ENCODE measurements at regions not wholly inside any gene's neighbourhood (a gene's known extent, or its start where the extent isn't known, plus 50 kb on each side); places are given as distances from the start of the nearest gene placed in this dataset.

GRCh38 chr7:13540429-13540828, 449.0 kb downstream of the ETV1 start:
- H3K4me1 ChIP-seq (ENCODE audit: insufficient read depth, low read length) = no peaks in the 10 kb centered on the region
- no peaks in the 10 kb centered on the region for H3K36me3 ChIP-seq (ENCODE audit: insufficient read depth, low read length)
- H3K9me3 ChIP-seq (ENCODE audit: control insufficient read depth, insufficient read depth, low read length) = no peaks in the 10 kb centered on the region
- no peak overlapping the region for H3K9ac ChIP-seq (ENCODE audit: low read depth, low read length)

- Histone ChIP-seq H3K9me3 (ENCODE audit: control insufficient read depth, insufficient read depth, low read length) (no peaks in the 10 kb centered on the region), H3K36me3 (ENCODE audit: insufficient read depth, low read length) (no peaks in the 10 kb centered on the region), H3K4me1 (ENCODE audit: insufficient read depth, low read length) (no peaks in the 10 kb centered on the region), H3K9ac (ENCODE audit: low read depth, low read length) (no peak overlapping the region)
These were observed 448.1 kb downstream of the ETV1 start for GRCh38 chr7:13541326-13541725.

- H3K9ac ChIP-seq (ENCODE audit: low read depth, low read length) = no peak overlapping the region
- no peaks in the 10 kb centered on the region for H3K4me1 ChIP-seq (ENCODE audit: insufficient read depth, low read length)
- no peaks in the 10 kb centered on the region for H3K9me3 ChIP-seq (ENCODE audit: control insufficient read depth, insufficient read depth, low read length)
- no peaks in the 10 kb centered on the region for H3K36me3 ChIP-seq (ENCODE audit: insufficient read depth, low read length)
These were observed 447.0 kb downstream of the ETV1 start for GRCh38 chr7:13542451-13542850.

GRCh38 chr7:13551503-13551902, 438.0 kb downstream of the ETV1 start:
- H3K9me3 ChIP-seq (ENCODE audit: control insufficient read depth, insufficient read depth, low read length) = no peaks in the 10 kb centered on the region
- H3K9ac ChIP-seq (ENCODE audit: low read depth, low read length) = no peak overlapping the region
- H3K4me1 ChIP-seq (ENCODE audit: insufficient read depth, low read length) = 0 out of 2 replicates have a peak, but pooled peaks cover 5% of the 10 kb centered on the region
- H3K36me3 ChIP-seq (ENCODE audit: insufficient read depth, low read length) = no peaks in the 10 kb centered on the region

GRCh38 chr7:13560441-13560840, 429.0 kb downstream of the ETV1 start:
- Histone ChIP-seq H3K9ac (ENCODE audit: low read depth, low read length) (no peak overlapping the region), H3K9me3 (ENCODE audit: control insufficient read depth, insufficient read depth, low read length) (no peaks in the 10 kb centered on the region), H3K36me3 (ENCODE audit: insufficient read depth, low read length) (no peaks in the 10 kb centered on the region), H3K4me1 (ENCODE audit: insufficient read depth, low read length) (no peaks in the 10 kb centered on the region)

GRCh38 chr7:13563257-13563656, 426.2 kb downstream of the ETV1 start:
- Histone ChIP-seq H3K36me3 (ENCODE audit: insufficient read depth, low read length) (no peaks in the 10 kb centered on the region), H3K4me1 (ENCODE audit: insufficient read depth, low read length) (no peaks in the 10 kb centered on the region), H3K9me3 (ENCODE audit: control insufficient read depth, insufficient read depth, low read length) (no peaks in the 10 kb centered on the region), H3K9ac (ENCODE audit: low read depth, low read length) (no peak overlapping the region)

- Histone ChIP-seq H3K9me3 (ENCODE audit: control insufficient read depth, insufficient read depth, low read length) (no peaks in the 10 kb centered on the region), H3K9ac (ENCODE audit: low read depth, low read length) (no peak overlapping the region), H3K4me1 (ENCODE audit: insufficient read depth, low read length) (no peaks in the 10 kb centered on the region), H3K36me3 (ENCODE audit: insufficient read depth, low read length) (no peaks in the 10 kb centered on the region)
These were observed 425.8 kb downstream of the ETV1 start for GRCh38 chr7:13563680-13564079.

- Histone ChIP-seq H3K9me3 (ENCODE audit: control insufficient read depth, insufficient read depth, low read length) (no peaks in the 10 kb centered on the region), H3K9ac (ENCODE audit: low read depth, low read length) (no peak overlapping the region), H3K36me3 (ENCODE audit: insufficient read depth, low read length) (no peaks in the 10 kb centered on the region), H3K4me1 (ENCODE audit: insufficient read depth, low read length) (peaks cover 13% of the 10 kb centered on the region; the same call in 1 of the 2 replicates)
These were observed 411.8 kb downstream of the ETV1 start for GRCh38 chr7:13577566-13578145.

- peaks cover 13% of the 10 kb centered on the region; the same call in 1 of the 2 replicates for H3K4me1 ChIP-seq (ENCODE audit: insufficient read depth, low read length)
- no peak overlapping the region for H3K9ac ChIP-seq (ENCODE audit: low read depth, low read length)
- H3K9me3 ChIP-seq (ENCODE audit: control insufficient read depth, insufficient read depth, low read length) = no peaks in the 10 kb centered on the region
- no peaks in the 10 kb centered on the region for H3K36me3 ChIP-seq (ENCODE audit: insufficient read depth, low read length)
These were observed 411.2 kb downstream of the ETV1 start for GRCh38 chr7:13578294-13578693.

GRCh38 chr7:13581097-13581496, 408.4 kb downstream of the ETV1 start:
- H3K4me1 ChIP-seq (ENCODE audit: insufficient read depth, low read length) = peaks cover 13% of the 10 kb centered on the region; the same call in 1 of the 2 replicates
- no peaks in the 10 kb centered on the region for H3K36me3 ChIP-seq (ENCODE audit: insufficient read depth, low read length)
- H3K9ac ChIP-seq (ENCODE audit: low read depth, low read length) = no peak overlapping the region
- H3K9me3 ChIP-seq (ENCODE audit: control insufficient read depth, insufficient read depth, low read length) = peaks cover under 1% of the 10 kb centered on the region; the same call in 1 of the 2 replicates

- Histone ChIP-seq H3K9ac (ENCODE audit: low read depth, low read length) (no peak overlapping the region), H3K9me3 (ENCODE audit: control insufficient read depth, insufficient read depth, low read length) (no peaks in the 10 kb centered on the region), H3K4me1 (ENCODE audit: insufficient read depth, low read length) (no peaks in the 10 kb centered on the region), H3K36me3 (ENCODE audit: insufficient read depth, low read length) (no peaks in the 10 kb centered on the region)
These were observed 395.6 kb downstream of the ETV1 start for GRCh38 chr7:13593854-13594253.

- H3K36me3 ChIP-seq (ENCODE audit: insufficient read depth, low read length) = no peaks in the 10 kb centered on the region
- no peak overlapping the region for H3K9ac ChIP-seq (ENCODE audit: low read depth, low read length)
- H3K4me1 ChIP-seq (ENCODE audit: insufficient read depth, low read length) = no peaks in the 10 kb centered on the region
- H3K9me3 ChIP-seq (ENCODE audit: control insufficient read depth, insufficient read depth, low read length) = no peaks in the 10 kb centered on the region
These were observed 387.4 kb downstream of the ETV1 start for GRCh38 chr7:13602036-13602435.

- H3K4me1 ChIP-seq (ENCODE audit: insufficient read depth, low read length) = no peaks in the 10 kb centered on the region
- H3K9me3 ChIP-seq (ENCODE audit: control insufficient read depth, insufficient read depth, low read length) = no peaks in the 10 kb centered on the region
- H3K36me3 ChIP-seq (ENCODE audit: insufficient read depth, low read length) = no peaks in the 10 kb centered on the region
- no peak overlapping the region for H3K9ac ChIP-seq (ENCODE audit: low read depth, low read length)
These were observed 386.4 kb downstream of the ETV1 start for GRCh38 chr7:13603016-13603415.

- H3K9me3 ChIP-seq (ENCODE audit: control insufficient read depth, insufficient read depth, low read length) = no peaks in the 10 kb centered on the region
- H3K4me1 ChIP-seq (ENCODE audit: insufficient read depth, low read length) = no peaks in the 10 kb centered on the region
- no peak overlapping the region for H3K9ac ChIP-seq (ENCODE audit: low read depth, low read length)
- H3K36me3 ChIP-seq (ENCODE audit: insufficient read depth, low read length) = no peaks in the 10 kb centered on the region
These were observed 385.8 kb downstream of the ETV1 start for GRCh38 chr7:13603661-13604060.

GRCh38 chr7:13604178-13604577, 385.3 kb downstream of the ETV1 start:
- H3K36me3 ChIP-seq (ENCODE audit: insufficient read depth, low read length) = no peaks in the 10 kb centered on the region
- H3K9me3 ChIP-seq (ENCODE audit: control insufficient read depth, insufficient read depth, low read length) = no peaks in the 10 kb centered on the region
- no peak overlapping the region for H3K9ac ChIP-seq (ENCODE audit: low read depth, low read length)
- no peaks in the 10 kb centered on the region for H3K4me1 ChIP-seq (ENCODE audit: insufficient read depth, low read length)

- Histone ChIP-seq H3K9me3 (ENCODE audit: control insufficient read depth, insufficient read depth, low read length) (no peaks in the 10 kb centered on the region), H3K9ac (ENCODE audit: low read depth, low read length) (no peak overlapping the region), H3K36me3 (ENCODE audit: insufficient read depth, low read length) (no peaks in the 10 kb centered on the region), H3K4me1 (ENCODE audit: insufficient read depth, low read length) (no peaks in the 10 kb centered on the region)
These were observed 379.1 kb downstream of the ETV1 start for GRCh38 chr7:13610372-13610771.
